Muscle layer of duodenum (tissue), 2 donors: ENCODE measurements at regions not wholly inside any gene's neighbourhood (a gene's known extent, or its start where the extent isn't known, plus 50 kb on each side); places are given as distances from the start of the nearest gene placed in this dataset.
A peak's percentile ranks its signal among the peaks of the same experiment; 100 is the strongest.

Experiments
- H3K27ac ChIP-seq: one replicate; pipeline ENCODE4 v1.7.0; 2013; ENCODE audit warnings: mild to moderate bottlenecking, low read length
- H3K27me3 ChIP-seq: one replicate; pipeline ENCODE4 v1.7.0; 2013; ENCODE audit warnings: low read depth, mild to moderate bottlenecking, control low read depth, low read length
- H3K36me3 ChIP-seq, 2 donors: one replicate each; pipeline ENCODE4 v1.7.0; 2013; ENCODE audit warnings: low read length in 2 of 2, control low read depth in 1 of 2, mild to moderate bottlenecking in 1 of 2; ENCODE audit not compliant: insufficient read depth in 2 of 2, control insufficient read depth in 1 of 2
- H3K4me1 ChIP-seq, 2 donors: one replicate each; pipeline ENCODE4 v1.7.0; 2013; ENCODE audit warnings: low read length in 2 of 2, mild to moderate bottlenecking in 2 of 2, control low read depth in 1 of 2, moderate library complexity in 1 of 2; ENCODE audit not compliant: insufficient read depth in 2 of 2, control insufficient read depth in 1 of 2
- H3K4me3 ChIP-seq, 2 donors: one replicate each; pipeline ENCODE4 v1.7.0; 2013; ENCODE audit warnings: low read length in 2 of 2, low read depth in 1 of 2, mild to moderate bottlenecking in 1 of 2
- H3K9me3 ChIP-seq, 2 donors: one replicate each; pipeline ENCODE4 v1.7.0; 2013; ENCODE audit warnings: low read length in 2 of 2, control low read depth in 1 of 2, mild to moderate bottlenecking in 1 of 2; ENCODE audit not compliant: control insufficient read depth in 1 of 2
- donor health status: healthy.

GRCh38 chr4:138851391-138852335 is 163.9 kb upstream of the NOCT start:
- no peak overlapping the region for H3K27ac ChIP-seq
- no peaks in the 10 kb centered on the region for H3K27me3 ChIP-seq
- H3K36me3 ChIP-seq = no peaks in the 10 kb centered on the region
- H3K4me1 ChIP-seq = no peaks in the 10 kb centered on the region
- peak overlapping the region in 1 of 2 donors; percentile 26 for H3K4me3 ChIP-seq
- H3K9me3 ChIP-seq = no peaks in the 10 kb centered on the region

GRCh38 chr4:138845664-138846063 is 169.9 kb upstream of the NOCT start:
- Histone ChIP-seq H3K36me3 (no peaks in the 10 kb centered on the region), H3K4me3 (no peak overlapping the region), H3K27me3 (no peaks in the 10 kb centered on the region), H3K4me1 (no peaks in the 10 kb centered on the region), H3K9me3 (no peaks in the 10 kb centered on the region), H3K27ac (no peak overlapping the region)

GRCh38 chr4:138845054-138845453 is 170.5 kb upstream of the NOCT start:
- no peaks in the 10 kb centered on the region for H3K9me3 ChIP-seq
- no peaks in the 10 kb centered on the region for H3K27me3 ChIP-seq
- no peaks in the 10 kb centered on the region for H3K36me3 ChIP-seq
- no peak overlapping the region for H3K4me3 ChIP-seq
- no peak overlapping the region for H3K27ac ChIP-seq
- H3K4me1 ChIP-seq = no peaks in the 10 kb centered on the region

GRCh38 chr4:138843616-138844015 is 172.0 kb upstream of the NOCT start:
- H3K27me3 ChIP-seq = no peaks in the 10 kb centered on the region
- no peaks in the 10 kb centered on the region for H3K36me3 ChIP-seq
- no peak overlapping the region for H3K4me3 ChIP-seq
- H3K27ac ChIP-seq = no peak overlapping the region
- no peaks in the 10 kb centered on the region for H3K9me3 ChIP-seq
- no peaks in the 10 kb centered on the region for H3K4me1 ChIP-seq

GRCh38 chr4:138841343-138841742 is 174.2 kb upstream of the NOCT start:
- Histone ChIP-seq H3K27me3 (no peaks in the 10 kb centered on the region), H3K9me3 (no peaks in the 10 kb centered on the region), H3K4me3 (no peak overlapping the region), H3K27ac (no peak overlapping the region), H3K4me1 (no peaks in the 10 kb centered on the region), H3K36me3 (no peaks in the 10 kb centered on the region)

- no peaks in the 10 kb centered on the region for H3K4me1 ChIP-seq
- H3K27me3 ChIP-seq = no peaks in the 10 kb centered on the region
- no peaks in the 10 kb centered on the region for H3K36me3 ChIP-seq
- no peak overlapping the region for H3K27ac ChIP-seq
- no peak overlapping the region for H3K4me3 ChIP-seq
- no peaks in the 10 kb centered on the region for H3K9me3 ChIP-seq
These were observed 177.3 kb upstream of the NOCT start for GRCh38 chr4:138838251-138838650.

- Histone ChIP-seq H3K27ac (no peak overlapping the region), H3K36me3 (no peaks in the 10 kb centered on the region), H3K27me3 (no peaks in the 10 kb centered on the region), H3K4me3 (no peak overlapping the region), H3K4me1 (no peaks in the 10 kb centered on the region), H3K9me3 (no peaks in the 10 kb centered on the region)
These were observed 179.6 kb upstream of the NOCT start for GRCh38 chr4:138835832-138836533.

- Histone ChIP-seq H3K4me3 (no peak overlapping the region), H3K27me3 (no peaks in the 10 kb centered on the region), H3K9me3 (no peaks in the 10 kb centered on the region), H3K36me3 (no peaks in the 10 kb centered on the region), H3K4me1 (no peaks in the 10 kb centered on the region), H3K27ac (no peak overlapping the region)
These were observed 181.6 kb upstream of the NOCT start for GRCh38 chr4:138833974-138834373.

- no peaks in the 10 kb centered on the region for H3K36me3 ChIP-seq
- H3K4me1 ChIP-seq = no peaks in the 10 kb centered on the region
- no peak overlapping the region for H3K4me3 ChIP-seq
- no peaks in the 10 kb centered on the region for H3K9me3 ChIP-seq
- no peak overlapping the region for H3K27ac ChIP-seq
- H3K27me3 ChIP-seq = no peaks in the 10 kb centered on the region
These were observed 183.0 kb upstream of the NOCT start for GRCh38 chr4:138832563-138832962.

GRCh38 chr4:138831948-138832347 is 183.6 kb upstream of the NOCT start:
- H3K9me3 ChIP-seq = no peaks in the 10 kb centered on the region
- no peaks in the 10 kb centered on the region for H3K4me1 ChIP-seq
- H3K36me3 ChIP-seq = no peaks in the 10 kb centered on the region
- H3K27me3 ChIP-seq = no peaks in the 10 kb centered on the region
- no peak overlapping the region for H3K27ac ChIP-seq
- H3K4me3 ChIP-seq = no peak overlapping the region

- no peaks in the 10 kb centered on the region for H3K36me3 ChIP-seq
- H3K4me1 ChIP-seq = no peaks in the 10 kb centered on the region
- no peak overlapping the region for H3K27ac ChIP-seq
- H3K9me3 ChIP-seq = no peaks in the 10 kb centered on the region
- no peaks in the 10 kb centered on the region for H3K27me3 ChIP-seq
- no peak overlapping the region for H3K4me3 ChIP-seq
These were observed 186.7 kb upstream of the NOCT start for GRCh38 chr4:138828926-138829325.
